HG03095 (cell line): ENCODE measurements at regions not wholly inside any gene's neighbourhood (a gene's known extent, or its start where the extent isn't known, plus 50 kb on each side); places are given as distances from the start of the nearest gene placed in this dataset.
"Not testable (repeated sequence)": the region's sequence is repeated elsewhere in the genome, so short reads cannot be mapped to it uniquely, and the experiment has no call there.

Experiments
- ATAC-seq: cut with Tn5 transposase; IDR thresholded peaks from one replicate; pipeline ENCODE4 v1.9.1; 2021; ENCODE audit warnings: moderate library complexity; ENCODE audit not compliant: unreplicated experiment

GRCh38 chr13:81140675-81141074, 799.7 kb upstream of the SPRY2 start:
- ATAC-seq, result no peak

- ATAC-seq, result no peak
Measured at GRCh38 chr13:81139987-81140386, 799.1 kb upstream of the SPRY2 start.

GRCh38 chr13:81138353-81138980, 797.5 kb upstream of the SPRY2 start:
- no peak for ATAC-seq

- ATAC-seq, result no peak
Measured at GRCh38 chr13:81133066-81133465, 792.1 kb upstream of the SPRY2 start.

- no peak for ATAC-seq
Measured at GRCh38 chr13:81117416-81117815, 776.5 kb upstream of the SPRY2 start.

- ATAC-seq, result no peak
Measured at GRCh38 chr13:81116461-81117282, 775.7 kb upstream of the SPRY2 start.

- ATAC-seq, result no peak
Measured at GRCh38 chr13:81109026-81109425, 768.1 kb upstream of the SPRY2 start.

- ATAC-seq, result no peak
Measured at GRCh38 chr13:81106348-81106747, 765.4 kb upstream of the SPRY2 start.

- no peak for ATAC-seq
Measured at GRCh38 chr13:81104035-81104715, 763.2 kb upstream of the SPRY2 start.

GRCh38 chr13:81102066-81102465, 761.1 kb upstream of the SPRY2 start:
- not testable (repeated sequence) for ATAC-seq

- ATAC-seq, result no peak
Measured at GRCh38 chr13:81089371-81090157, 748.6 kb upstream of the SPRY2 start.

GRCh38 chr13:81080911-81081454, 740.1 kb upstream of the SPRY2 start:
- no peak for ATAC-seq

GRCh38 chr13:81078048-81078447, 737.1 kb upstream of the SPRY2 start:
- no peak for ATAC-seq

- ATAC-seq, result not testable (repeated sequence)
Measured at GRCh38 chr13:81069822-81070221, 728.9 kb upstream of the SPRY2 start.

GRCh38 chr13:81058916-81059290, 718.0 kb upstream of the SPRY2 start:
- ATAC-seq, result no peak

- ATAC-seq, result no peak
Measured at GRCh38 chr13:81058211-81058915, 717.4 kb upstream of the SPRY2 start.

- no peak for ATAC-seq
Measured at GRCh38 chr13:81051873-81052272, 710.9 kb upstream of the SPRY2 start.

- no peak for ATAC-seq
Measured at GRCh38 chr13:81048026-81048461, 707.1 kb upstream of the SPRY2 start.

GRCh38 chr13:81041761-81042160, 700.8 kb upstream of the SPRY2 start:
- ATAC-seq, result no peak

GRCh38 chr13:81031996-81032395, 691.1 kb upstream of the SPRY2 start:
- no peak for ATAC-seq
